GM21723 (cell line): ENCODE measurements at regions not wholly inside any gene's neighbourhood (a gene's known extent, or its start where the extent isn't known, plus 50 kb on each side); places are given as distances from the start of the nearest gene placed in this dataset.
"Not testable (repeated sequence)": the region's sequence is repeated elsewhere in the genome, so short reads cannot be mapped to it uniquely, and the experiment has no call there.

ENCODE experiments used
- ATAC-seq: cut with Tn5 transposase; IDR thresholded peaks from one replicate; pipeline ENCODE4 v1.9.1; 2021; ENCODE audit warnings: mild to moderate bottlenecking, moderate library complexity; ENCODE audit not compliant: unreplicated experiment

GRCh38 chr6:66128656-66129055 lies 421.6 kb upstream of the EYS start:
- no peak for ATAC-seq

GRCh38 chr6:66128243-66128642 lies 421.2 kb upstream of the EYS start:
- ATAC-seq, result no peak

- no peak for ATAC-seq
These were observed 420.0 kb upstream of the EYS start for GRCh38 chr6:66127061-66127460.

GRCh38 chr6:66126358-66126757 lies 419.3 kb upstream of the EYS start:
- no peak for ATAC-seq

- ATAC-seq, result no peak
These were observed 396.9 kb upstream of the EYS start for GRCh38 chr6:66103954-66104353.

GRCh38 chr6:66103354-66103753 lies 396.3 kb upstream of the EYS start:
- ATAC-seq, result no peak

- ATAC-seq, result no peak
These were observed 389.7 kb upstream of the EYS start for GRCh38 chr6:66096679-66097078.

- no peak for ATAC-seq
These were observed 387.6 kb upstream of the EYS start for GRCh38 chr6:66094615-66095014.

- not testable (repeated sequence) for ATAC-seq
These were observed 385.3 kb upstream of the EYS start for GRCh38 chr6:66092306-66092705.

GRCh38 chr6:66086532-66086931 lies 379.5 kb upstream of the EYS start:
- no peak for ATAC-seq

- no peak for ATAC-seq
These were observed 375.9 kb upstream of the EYS start for GRCh38 chr6:66082914-66083313.

GRCh38 chr6:66068907-66069306 lies 361.9 kb upstream of the EYS start:
- ATAC-seq, result no peak

GRCh38 chr6:66068033-66068432 lies 361.0 kb upstream of the EYS start:
- no peak for ATAC-seq

- no peak for ATAC-seq
These were observed 358.3 kb upstream of the EYS start for GRCh38 chr6:66065313-66065712.

GRCh38 chr6:66057034-66057433 lies 350.0 kb upstream of the EYS start:
- ATAC-seq, result no peak

- no peak for ATAC-seq
These were observed 347.9 kb upstream of the EYS start for GRCh38 chr6:66054967-66055366.

GRCh38 chr6:66051812-66052211 lies 344.8 kb upstream of the EYS start:
- ATAC-seq, result no peak

- ATAC-seq, result no peak
These were observed 341.9 kb upstream of the EYS start for GRCh38 chr6:66048684-66049474.

GRCh38 chr6:66032626-66033025 lies 325.6 kb upstream of the EYS start:
- ATAC-seq, result no peak

GRCh38 chr6:66029391-66029790 lies 322.4 kb upstream of the EYS start:
- no peak for ATAC-seq

- ATAC-seq, result no peak
These were observed 292.3 kb upstream of the EYS start for GRCh38 chr6:65999288-65999791.

GRCh38 chr6:65998544-65998943 lies 291.5 kb upstream of the EYS start:
- no peak for ATAC-seq

GRCh38 chr6:65997539-65997938 lies 290.5 kb upstream of the EYS start:
- no peak for ATAC-seq
